A549 (cell line): ENCODE measurements at regions not wholly inside any gene's neighbourhood (a gene's known extent, or its start where the extent isn't known, plus 50 kb on each side); places are given as distances from the start of the nearest gene placed in this dataset.

ENCODE experiments used
- ATAC-seq, 2 experiments: fragments of 200-7000 bp in 1 of 2; fragments of >200 bp in 1 of 2; cut with Nextera tagmentation in 1 of 2; cut with Tn5 transposase in 1 of 2; 3 replicates each; pipeline versions ENCODE4 v1.8.0 to v1.9.1; 2018 to 2020; ENCODE audit warnings: mild to moderate bottlenecking in 1 of 2, moderate library complexity in 1 of 2
- CTCF ChIA-PET: fragments of 300-600 bp; sonication (Branson Sonifier 250); formaldehyde crosslinking; extraction: SDS; loops from one replicate; lab custom pipeline; 2021; ENCODE audit warnings: antibody characterized with exemption, inconsistent platforms; lab: Yijun Ruan, JAX
- POLR2A ChIA-PET: fragments of 350-600 bp; formaldehyde crosslinking; extraction: SDS; loops from one replicate; lab custom pipeline; 2021; ENCODE audit warnings: antibody characterized with exemption, inconsistent platforms; lab: Yijun Ruan, JAX
- DNase-seq, 2 experiments: peaks; one replicate each; pipeline versions ENCODE4 v3.0.0 to v3.0.0-alpha.2; 2011 to 2016; ENCODE audit warnings: low read depth in 1 of 2, low spot score in 1 of 2
- FAIRE-seq: peaks from 2 replicates; lab custom pipeline; 2011; peaks lifted over from hg19 to GRCh38; lab: Jason Lieb, UNC
- H3K27ac ChIP-seq, 2 experiments: fragments of >200 bp; sonication (Bioruptor Twin); formaldehyde crosslinking; 3 replicates each; pipeline ENCODE4 v1.5.1; 2016 to 2017
- H3K4me1 ChIP-seq: fragments of >200 bp; sonication (Bioruptor Twin); formaldehyde crosslinking; 3 replicates; pipeline ENCODE4 v1.6.1; 2016
- H3K4me2 ChIP-seq: fragments of >200 bp; sonication (Bioruptor Twin); formaldehyde crosslinking; 3 replicates; pipeline ENCODE4 v1.6.1; 2016
- H3K4me3 ChIP-seq: fragments of >200 bp; sonication (Bioruptor Twin); formaldehyde crosslinking; 3 replicates; pipeline ENCODE4 v1.5.1; 2016
- H3K9me3 ChIP-seq: fragments of >200 bp; sonication (Bioruptor Twin); formaldehyde crosslinking; 3 replicates; pipeline ENCODE4 v1.6.1; 2016
- BCL3 ChIP-seq: fragments of >200 bp; sonication (Bioruptor Twin); formaldehyde crosslinking; IDR thresholded peaks from 3 replicates; pipeline ENCODE4 v1.6.1; 2016
- CBX2 ChIP-seq: fragments of 200-600 bp; sonication (generic); IDR thresholded peaks from 2 replicates; pipeline ENCODE4 v1.6.1; 2016; ENCODE audit warnings: low read depth, mild to moderate bottlenecking, borderline replicate concordance
- CHD4 ChIP-seq: fragments of 200-600 bp; sonication (generic); IDR thresholded peaks from 2 replicates; pipeline ENCODE4 v1.6.1; 2016; ENCODE audit warnings: antibody characterized with exemption, mild to moderate bottlenecking, borderline replicate concordance
- EHF ChIP-seq: fragments of 250-450 bp; sonication (Bioruptor Pico); IDR thresholded peaks from 2 replicates; pipeline ENCODE4 v1.5.0; 2020; ENCODE audit warnings: mild to moderate bottlenecking
- FOSB ChIP-seq: fragments of 250-450 bp; sonication (Bioruptor Pico); IDR thresholded peaks from 2 replicates; pipeline ENCODE4 v1.5.0; 2020; ENCODE audit warnings: mild to moderate bottlenecking, moderate library complexity
- FOSL2 ChIP-seq, 2 experiments: fragments of 450-650 bp in 1 of 2; fragments of >200 bp in 1 of 2; sonication (Bioruptor Twin) in 1 of 2; formaldehyde crosslinking; IDR thresholded peaks; 2 replicates each; pipeline versions ENCODE4 v1.5.0 to v1.6.1; 2016 to 2020; ENCODE audit warnings: mild to moderate bottlenecking in 1 of 2, moderate library complexity in 1 of 2
- HEYL ChIP-seq: fragments of 250-450 bp; sonication (Bioruptor Pico); IDR thresholded peaks from 2 replicates; pipeline ENCODE4 v1.8.0; 2021; ENCODE audit warnings: mild to moderate bottlenecking, moderate library complexity
- HOXB13 ChIP-seq: fragments of 250-450 bp; sonication (Bioruptor Pico); IDR thresholded peaks from 2 replicates; pipeline ENCODE4 v1.5.0; 2020; ENCODE audit warnings: low read depth, mild to moderate bottlenecking, moderate library complexity
- HOXB5 ChIP-seq: fragments of 250-450 bp; sonication (Bioruptor Pico); IDR thresholded peaks from 2 replicates; pipeline ENCODE4 v1.5.0; 2020; ENCODE audit warnings: mild to moderate bottlenecking, moderate library complexity
- JUNB ChIP-seq: fragments of >200 bp; sonication (Bioruptor Twin); formaldehyde crosslinking; IDR thresholded peaks from 2 replicates; pipeline ENCODE4 v1.6.1; 2016
- MYC ChIP-seq: IDR thresholded peaks from 2 replicates; pipeline ENCODE4 v1.6.1; 2012; ENCODE audit warnings: mild to moderate bottlenecking, inconsistent platforms, low read length, improper control_type of control experiment, borderline replicate concordance
- NPAS2 ChIP-seq: fragments of 250-450 bp; sonication (Bioruptor Pico); IDR thresholded peaks from 2 replicates; pipeline ENCODE4 v1.8.0; 2022; ENCODE audit warnings: mild to moderate bottlenecking, moderate library complexity, borderline replicate concordance
- PBX3 ChIP-seq: IDR thresholded peaks from 2 replicates; pipeline ENCODE4 v1.6.1; 2012
- RAD21 ChIP-seq, 2 experiments: fragments of >200 bp in 1 of 2; sonication (Bioruptor Twin) in 1 of 2; formaldehyde crosslinking in 1 of 2; IDR thresholded peaks in 1 of 2; conservative IDR thresholded peaks in 1 of 2; 2 replicates in 1 of 2; 3 replicates in 1 of 2; pipeline ENCODE4 v1.6.1; 2012 to 2018; ENCODE audit warnings: inconsistent platforms in 1 of 2
- RARB ChIP-seq: fragments of 250-450 bp; sonication (Bioruptor Pico); IDR thresholded peaks from 2 replicates; pipeline ENCODE4 v1.8.0; 2021; ENCODE audit warnings: mild to moderate bottlenecking, moderate library complexity
- RCOR1 ChIP-seq: fragments of 150-350 bp; IDR thresholded peaks from 2 replicates; pipeline ENCODE4 v1.6.1; 2014; ENCODE audit warnings: antibody characterized with exemption, low read length, low read depth
- REST ChIP-seq: fragments of 200-600 bp; sonication (generic); IDR thresholded peaks from 2 replicates; pipeline ENCODE4 v1.6.1; 2016; ENCODE audit warnings: antibody characterized with exemption, mild to moderate bottlenecking, moderate library complexity
- RNF2 ChIP-seq: fragments of 200-600 bp; sonication (generic); IDR thresholded peaks from 2 replicates; pipeline ENCODE4 v1.6.1; 2016; ENCODE audit warnings: low read depth, mild to moderate bottlenecking, antibody characterized with exemption, moderate library complexity, borderline replicate concordance
- SMC3 ChIP-seq: fragments of >200 bp; sonication (Bioruptor Twin); formaldehyde crosslinking; IDR thresholded peaks from 3 replicates; pipeline ENCODE4 v1.6.1; 2018; ENCODE audit warnings: inconsistent platforms
- ZC3H11A ChIP-seq: fragments of 450-650 bp; IDR thresholded peaks from 2 replicates; pipeline ENCODE4 v1.6.1; 2014; ENCODE audit warnings: antibody characterized with exemption, mild to moderate bottlenecking
- ZSCAN20 ChIP-seq: fragments of 250-450 bp; sonication (Bioruptor Pico); IDR thresholded peaks from 2 replicates; pipeline ENCODE4 v1.8.0; 2022; ENCODE audit warnings: mild to moderate bottlenecking, moderate library complexity
- WGBS: methylation state at CpG from one replicate; pipeline ENCODE4 v1.1.6; 2017; ENCODE audit errors: missing lambda C conversion rate; 5-methylcytosine and 5-hydroxymethylcytosine counted together

GRCh38 chr9:28628031-28628430 lies 1054.8 kb upstream of the C9orf72 start:
- no peaks in the 10 kb centered on the region for H3K4me1 ChIP-seq
- ATAC-seq (no peak), DNase-seq (no peak), FAIRE-seq (no peak)
- ChIA-PET CTCF (no interaction called here), POLR2A (no interaction called here)
- H3K4me2 ChIP-seq, result no peak overlapping the region
- H3K9me3 ChIP-seq, result no peaks in the 10 kb centered on the region; the same call in 2 of the 3 replicates
- no peak overlapping the region for H3K4me3 ChIP-seq
- no peak for TF ChIP-seq MYC
- TF ChIP-seq REST, result no peak
- no peak for TF ChIP-seq FOSB (CRISPR knock-in tag)
- no peak for TF ChIP-seq CBX2
- TF ChIP-seq JUNB, result no peak
- no peak for TF ChIP-seq PBX3
- TF ChIP-seq BCL3, result no peak
- TF ChIP-seq HEYL (CRISPR knock-in tag), result no peak
- no peak for TF ChIP-seq RAD21 (conservative IDR thresholded peaks at IDR 0.05 in 1 of 2, IDR thresholded peaks at IDR 0.05 in 1 of 2)
- TF ChIP-seq HOXB5 (CRISPR knock-in tag), result no peak
- TF ChIP-seq ZSCAN20 (CRISPR knock-in tag), result no peak
- TF ChIP-seq RCOR1, result no peak
- no peak for TF ChIP-seq RNF2
- TF ChIP-seq FOSL2 (IDR thresholded peaks at IDR 0.05), result no peak
- no peak for TF ChIP-seq FOSL2 (CRISPR knock-in tag; IDR thresholded peaks at IDR 0.05)
- TF ChIP-seq RARB (CRISPR knock-in tag), result no peak
- no peak for TF ChIP-seq CHD4
- no peak for TF ChIP-seq NPAS2 (CRISPR knock-in tag)
- TF ChIP-seq SMC3, result no peak
- WGBS, result 0% methylated on average over 1 of the region's 1 CpG
- H3K27ac ChIP-seq, result no peak overlapping the region

GRCh38 chr9:28648723-28649122 lies 1075.4 kb upstream of the C9orf72 start:
- CTCF ChIA-PET, result no interaction called here
- WGBS, result 64% methylated on average over 3 of the region's 3 CpGs
- Histone ChIP-seq H3K27ac (no peak overlapping the region), H3K4me2 (no peak overlapping the region), H3K9me3 (no peaks in the 10 kb centered on the region)
- no peak for TF ChIP-seq HOXB5 (CRISPR knock-in tag)
- TF ChIP-seq EHF (CRISPR knock-in tag), result no peak
- TF ChIP-seq RCOR1, result no peak
- TF ChIP-seq HOXB13, result no peak
- peak in 1 of 2 experiments; percentile 30; a peak in 1 of 5 replicates for TF ChIP-seq RAD21 (conservative IDR thresholded peaks at IDR 0.05 in 1 of 2, IDR thresholded peaks at IDR 0.05 in 1 of 2)
- TF ChIP-seq ZC3H11A, result no peak
- TF ChIP-seq, all 56 proteins: peak for 1
- FAIRE-seq (no peak), DNase-seq (peak in 1 of 2 experiments; percentile 25), ATAC-seq (no peak)
- Histone ChIP-seq H3K4me3 (no peak overlapping the region), H3K4me1 (no peaks in the 10 kb centered on the region)
- POLR2A ChIA-PET, result no interaction called here
